HG03378 (cell line): ENCODE measurements at regions not wholly inside any gene's neighbourhood (a gene's known extent, or its start where the extent isn't known, plus 50 kb on each side); places are given as distances from the start of the nearest gene placed in this dataset.
"Not testable (repeated sequence)": the region's sequence is repeated elsewhere in the genome, so short reads cannot be mapped to it uniquely, and the experiment has no call there.

Experiments used
- ATAC-seq: cut with Tn5 transposase; IDR thresholded peaks from one replicate; pipeline ENCODE4 v1.9.1; 2021; ENCODE audit warnings: mild to moderate bottlenecking, moderate library complexity; ENCODE audit not compliant: unreplicated experiment

DNA sequence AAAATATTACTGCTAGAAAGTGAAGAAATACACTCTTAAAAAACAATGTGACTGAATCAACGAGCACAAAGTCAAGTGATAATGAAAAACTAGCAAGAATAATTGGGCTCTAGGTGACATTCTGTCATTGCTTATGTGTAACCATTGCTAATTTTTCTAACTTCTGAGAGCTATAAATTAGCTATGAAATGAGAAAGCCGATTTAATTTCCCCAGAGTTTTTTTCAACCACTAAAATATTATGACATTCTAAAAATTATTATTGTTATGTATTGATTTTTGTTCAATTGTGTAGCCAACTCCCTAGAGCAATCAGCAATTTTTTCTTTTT lies 458.6 kb upstream of the ATXN8OS start:
- no peak for ATAC-seq

DNA sequence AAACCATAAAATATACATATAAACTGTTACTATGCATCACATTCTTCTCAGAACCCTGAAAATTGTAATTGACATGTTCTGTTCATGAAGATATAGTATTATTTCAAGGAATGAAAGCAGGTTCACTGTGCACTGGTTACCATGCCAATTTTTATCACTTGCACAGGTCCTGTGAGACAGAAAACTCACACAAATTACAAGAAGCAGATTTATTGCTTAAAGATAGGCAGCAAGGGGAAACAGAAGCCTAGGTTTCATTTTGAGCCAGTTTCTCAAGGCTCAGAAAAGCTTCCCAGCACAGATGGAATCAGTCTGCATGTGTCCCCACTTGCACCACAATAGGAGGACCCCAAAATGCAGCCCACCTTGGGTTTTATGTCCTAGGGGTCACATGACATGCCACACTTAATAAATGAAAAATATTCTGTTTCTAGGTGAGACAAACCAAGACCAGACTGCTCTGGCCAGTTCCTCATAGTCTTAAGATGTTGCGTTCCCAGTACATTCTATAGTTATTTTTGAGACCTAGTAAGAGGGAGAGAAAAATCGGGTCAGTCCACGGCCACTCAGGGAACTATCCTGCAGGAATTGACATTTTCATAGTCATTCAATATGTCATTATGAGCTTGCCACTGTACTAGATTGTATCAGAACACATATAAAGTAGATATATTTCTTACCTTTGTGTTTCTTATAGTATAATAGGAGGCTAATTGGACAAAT lies 459.1 kb upstream of the ATXN8OS start:
- no peak for ATAC-seq

DNA sequence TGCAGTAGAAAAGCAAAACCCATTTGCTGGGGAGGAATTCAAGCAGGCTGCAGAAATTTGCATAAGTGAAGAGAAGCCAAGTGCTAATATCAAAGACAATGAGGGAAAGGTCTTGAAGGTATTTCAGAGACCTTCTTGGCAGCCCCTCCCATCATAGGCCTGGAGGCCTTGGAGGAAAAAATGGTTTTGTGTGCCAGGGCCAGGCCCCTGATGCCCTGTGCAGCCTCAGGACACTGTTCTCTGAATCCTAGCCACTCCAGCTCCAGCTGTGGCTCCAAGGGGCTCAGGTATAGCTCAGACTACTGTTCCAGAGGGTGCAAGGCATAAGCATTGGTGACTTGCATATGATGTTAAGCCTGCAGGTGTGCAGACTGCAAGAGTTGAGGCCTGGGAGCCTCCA lies 463.2 kb upstream of the ATXN8OS start:
- ATAC-seq, result no peak

DNA sequence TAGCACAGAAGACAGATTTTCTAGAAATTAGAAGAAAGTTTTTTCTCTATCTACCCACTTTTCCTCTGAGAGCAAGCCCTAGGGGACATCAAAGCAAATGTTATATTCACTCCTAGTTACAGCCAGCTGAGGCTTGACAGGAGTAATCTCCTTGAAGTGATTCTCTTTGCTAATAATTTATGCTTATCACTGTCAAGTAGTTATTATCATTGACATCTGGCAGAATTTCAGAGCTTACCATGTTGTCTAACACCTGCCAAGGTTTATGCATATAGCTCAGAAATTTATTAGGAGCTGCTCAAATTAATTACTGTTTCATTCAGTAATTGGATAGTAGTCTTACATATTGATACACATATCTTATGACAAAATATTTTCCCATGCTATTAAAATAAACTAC lies 465.9 kb upstream of the ATXN8OS start:
- no peak for ATAC-seq

DNA sequence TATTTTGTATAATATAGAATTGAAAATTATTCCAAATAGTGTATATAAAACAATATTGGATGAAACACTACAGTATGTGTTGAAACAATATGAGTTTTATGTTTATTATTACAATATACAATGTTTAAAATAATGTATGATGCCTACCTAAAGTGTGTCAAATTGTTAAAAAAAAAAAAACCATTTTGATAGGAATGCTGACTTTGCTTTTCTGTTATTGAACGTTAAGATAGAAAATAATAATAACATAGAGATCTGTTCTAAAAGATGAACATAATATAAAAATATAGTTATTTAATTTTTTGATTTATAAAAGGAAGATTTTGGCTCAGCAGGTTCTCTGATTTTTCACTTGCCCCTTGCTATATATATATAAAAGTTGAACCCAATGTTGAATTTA lies 474.6 kb upstream of the ATXN8OS start:
- ATAC-seq, result no peak

DNA sequence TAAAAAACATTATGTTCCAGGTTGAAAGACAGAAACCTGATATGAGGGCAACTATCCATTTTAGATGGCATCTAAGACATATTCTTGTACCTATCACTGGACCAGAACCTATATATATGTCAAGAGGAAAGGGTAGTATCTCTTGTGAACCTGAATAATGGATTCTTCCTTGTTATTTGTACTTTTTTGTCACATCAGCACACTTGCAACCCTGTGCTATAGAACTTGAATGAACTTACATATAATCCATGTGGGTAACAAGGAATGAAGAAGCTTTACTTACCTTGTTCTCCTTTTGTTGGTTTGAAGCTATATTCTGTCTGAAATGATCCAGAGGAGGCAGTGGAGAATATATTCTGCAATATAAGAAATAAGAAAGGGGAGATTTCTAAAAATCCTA lies 483.7 kb upstream of the ATXN8OS start:
- no peak for ATAC-seq

DNA sequence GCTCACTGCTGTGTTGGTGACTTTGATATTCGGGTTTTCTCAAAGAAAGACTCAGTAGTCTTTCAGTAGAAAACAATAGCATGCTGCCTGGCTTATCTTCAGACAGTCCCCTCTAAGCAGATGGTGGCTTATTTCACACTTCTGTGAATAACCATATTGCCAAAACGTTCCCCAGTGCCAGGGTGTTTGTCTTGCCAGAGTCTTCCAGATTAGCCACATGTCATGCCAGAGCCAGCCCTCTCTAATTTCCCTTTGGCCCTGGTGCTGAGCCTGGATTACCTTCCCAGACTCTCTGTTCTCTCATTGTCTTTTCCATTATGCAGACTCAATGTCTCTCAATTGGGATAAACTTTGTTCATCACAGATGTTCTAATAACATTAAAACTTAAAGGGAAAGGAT lies 488.0 kb upstream of the ATXN8OS start:
- ATAC-seq, result no peak

DNA sequence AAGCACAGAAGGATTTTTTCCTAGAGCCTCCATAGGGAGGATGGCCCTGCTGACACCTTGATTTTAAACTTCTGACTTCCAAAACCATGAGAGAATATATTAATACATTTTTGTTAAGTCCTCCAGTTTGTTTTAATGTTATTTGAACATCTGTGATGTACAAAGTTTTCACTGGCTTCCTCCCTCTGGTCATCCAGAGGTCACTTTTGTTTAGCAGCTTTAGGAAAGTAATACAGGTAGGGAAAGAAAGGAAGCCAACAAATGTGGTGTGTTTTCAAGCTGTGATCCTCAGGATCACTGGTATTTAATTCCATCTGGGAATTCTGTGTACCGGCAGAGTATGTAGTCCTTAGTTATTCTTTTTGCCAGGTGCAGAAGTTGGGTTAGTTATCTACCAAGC lies 488.8 kb upstream of the ATXN8OS start:
- ATAC-seq, result no peak

DNA sequence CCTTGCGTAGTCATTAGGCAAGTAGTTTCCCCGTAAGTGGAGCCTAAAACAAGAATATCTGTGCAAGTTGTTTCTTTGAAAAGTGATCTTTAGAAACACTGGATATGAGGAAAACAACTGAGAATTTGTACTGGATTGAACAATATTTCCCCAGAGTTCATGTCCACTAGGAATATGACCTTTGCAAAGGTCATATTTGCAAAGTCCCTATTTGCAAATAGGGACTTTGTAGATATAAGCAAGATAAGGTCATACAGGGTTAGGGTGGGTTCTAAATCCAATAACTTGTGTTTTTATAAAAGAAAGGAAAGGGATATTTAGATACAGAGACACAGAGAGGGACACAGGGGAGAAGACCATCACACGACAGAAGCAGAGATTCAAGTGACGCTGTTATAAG lies 489.2 kb upstream of the ATXN8OS start:
- ATAC-seq, result no peak

DNA sequence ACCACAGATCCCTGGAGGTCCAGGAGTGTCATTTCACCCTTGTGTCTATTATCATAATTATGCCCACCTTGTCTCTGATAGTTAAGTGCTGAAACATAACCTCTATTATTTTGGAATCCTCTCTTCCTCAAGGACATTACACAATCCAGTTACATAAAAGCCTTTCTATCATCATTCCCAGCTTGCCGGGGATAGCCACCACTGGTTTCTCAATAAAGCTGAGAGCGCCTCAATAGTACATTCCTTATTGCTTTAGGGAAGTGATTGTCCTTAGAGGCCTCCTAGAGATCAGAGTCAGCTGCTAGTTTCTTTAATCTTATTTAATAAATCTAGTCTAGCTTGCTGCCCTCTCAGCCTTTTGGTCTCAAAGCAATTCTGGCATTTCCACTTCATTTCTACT lies 490.0 kb upstream of the ATXN8OS start:
- ATAC-seq, result no peak

DNA sequence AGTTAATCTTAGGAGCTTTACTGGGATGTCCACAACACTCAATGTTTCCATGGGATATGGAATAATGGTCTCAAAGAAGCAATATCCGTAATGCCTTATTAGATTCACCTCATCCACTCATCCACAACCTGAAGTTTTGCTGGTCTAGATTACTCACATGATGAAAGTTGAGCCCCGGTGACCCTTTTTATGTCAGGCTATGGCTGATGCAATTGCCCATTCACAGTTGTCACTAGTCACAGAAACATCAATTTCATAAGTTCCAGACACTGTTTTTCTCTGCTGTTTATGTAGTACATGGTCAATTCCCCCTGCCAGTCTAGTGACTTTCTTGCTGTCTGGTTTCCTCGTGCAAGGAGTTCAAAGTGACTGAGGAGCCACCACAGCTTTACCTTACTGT lies 491.2 kb upstream of the ATXN8OS start:
- ATAC-seq, result no peak

DNA sequence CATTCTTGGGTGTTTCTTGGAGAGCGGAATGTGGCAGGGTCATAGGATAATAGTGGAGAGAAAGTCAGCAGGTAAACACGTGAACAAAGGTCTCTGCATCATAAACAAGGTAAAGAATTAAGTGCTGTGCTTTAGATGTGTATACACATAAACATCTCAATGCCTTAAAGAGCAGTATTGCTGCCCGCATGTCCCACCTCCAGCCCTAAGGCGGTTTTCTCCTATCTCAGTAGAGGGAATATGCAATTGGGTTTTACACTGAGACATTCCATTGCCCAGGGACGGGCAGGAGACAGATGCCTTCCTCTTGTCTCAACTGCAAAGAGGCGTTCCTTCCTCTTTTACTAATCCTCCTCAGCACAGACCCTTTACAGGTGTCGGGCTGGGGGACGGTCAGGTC lies 492.6 kb upstream of the ATXN8OS start:
- not testable (repeated sequence) for ATAC-seq

DNA sequence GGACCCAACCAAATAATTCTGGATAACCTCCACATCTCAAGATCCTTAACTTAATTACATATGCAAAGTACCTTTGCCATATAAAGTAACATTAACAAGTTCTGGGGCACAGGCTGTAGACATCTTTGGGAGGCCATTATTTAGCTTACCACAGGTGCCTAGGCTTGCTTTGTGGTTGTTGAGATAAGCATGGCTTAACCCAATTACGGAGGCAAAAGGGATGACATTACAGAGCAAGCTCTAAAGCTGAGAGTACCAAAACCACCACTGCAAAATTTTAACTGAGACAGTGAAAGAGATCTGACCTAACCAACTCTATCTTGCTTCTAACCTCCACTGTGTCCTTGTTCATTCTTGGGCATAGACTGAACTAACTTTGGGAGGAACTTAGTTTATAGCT lies 502.9 kb upstream of the ATXN8OS start:
- no peak for ATAC-seq

DNA sequence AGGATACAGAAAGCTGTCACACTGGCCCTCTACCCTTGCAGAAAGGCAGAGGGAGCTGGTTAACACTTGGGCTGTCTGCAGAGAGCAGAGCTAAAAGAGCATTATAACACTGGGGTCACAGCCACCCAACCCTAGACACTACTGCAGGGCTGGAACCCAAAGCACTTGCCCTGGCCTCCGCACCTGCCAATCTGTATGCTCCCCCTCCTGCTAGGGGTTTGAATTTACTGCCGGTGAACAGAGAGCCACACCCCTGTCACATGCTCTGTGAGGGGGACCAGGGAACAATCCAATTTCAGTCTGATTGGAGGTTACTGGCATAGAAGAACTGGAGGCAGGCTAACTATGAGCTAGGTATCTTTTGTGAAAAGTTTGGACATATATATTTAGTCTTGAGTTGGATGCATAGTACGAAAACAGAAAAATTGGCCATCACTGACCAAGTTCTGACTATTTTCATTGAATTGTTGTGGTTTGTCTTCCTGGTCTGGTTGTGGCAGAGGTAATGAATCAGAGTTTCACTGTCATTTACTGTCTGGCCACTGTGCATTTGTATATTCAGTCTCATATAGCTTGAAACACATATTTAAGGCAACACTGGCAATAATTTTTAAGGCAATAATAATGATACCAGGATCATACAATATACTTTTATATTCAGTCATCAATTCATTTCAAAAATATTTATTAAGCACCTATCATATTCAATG lies 504.3 kb upstream of the ATXN8OS start:
- no peak for ATAC-seq

DNA sequence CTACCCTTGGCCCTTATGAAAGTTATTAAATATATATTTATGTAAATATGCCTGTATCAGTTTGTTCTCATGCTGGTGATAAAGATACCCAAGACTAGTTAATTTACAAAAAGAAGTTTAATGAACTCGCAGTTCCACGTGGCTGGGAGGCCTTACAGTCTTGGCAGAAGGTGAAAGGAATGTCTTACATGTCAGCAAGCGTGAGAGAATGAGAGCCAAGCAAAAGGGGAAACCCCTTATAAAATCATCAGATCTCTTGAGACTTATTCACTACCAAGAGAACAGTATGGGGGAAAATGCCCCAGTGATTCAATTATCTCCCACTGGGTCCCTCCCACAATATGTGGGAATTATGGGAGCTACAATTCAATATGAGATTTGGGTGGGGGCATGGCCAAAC lies 506.0 kb upstream of the ATXN8OS start:
- no peak for ATAC-seq

DNA sequence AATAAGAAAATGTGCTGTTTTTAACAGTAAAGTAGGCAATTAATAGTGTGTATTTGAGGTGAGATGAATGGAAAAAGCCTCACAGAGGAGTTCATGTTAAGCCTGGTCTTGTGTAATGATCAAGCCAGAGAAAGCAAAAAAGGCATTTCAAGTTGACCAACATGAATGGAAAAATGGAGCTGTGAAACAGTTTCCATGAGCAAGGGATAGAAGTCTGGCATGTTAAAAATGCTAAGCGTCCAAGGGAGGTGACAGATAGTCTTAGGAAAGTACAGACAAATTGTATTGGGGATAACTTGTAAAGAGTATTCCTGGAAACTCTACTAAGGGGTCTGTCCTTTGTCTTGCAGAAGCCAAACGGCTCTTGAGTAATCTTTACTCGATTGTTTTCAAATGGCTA lies 506.8 kb upstream of the ATXN8OS start:
- no peak for ATAC-seq

DNA sequence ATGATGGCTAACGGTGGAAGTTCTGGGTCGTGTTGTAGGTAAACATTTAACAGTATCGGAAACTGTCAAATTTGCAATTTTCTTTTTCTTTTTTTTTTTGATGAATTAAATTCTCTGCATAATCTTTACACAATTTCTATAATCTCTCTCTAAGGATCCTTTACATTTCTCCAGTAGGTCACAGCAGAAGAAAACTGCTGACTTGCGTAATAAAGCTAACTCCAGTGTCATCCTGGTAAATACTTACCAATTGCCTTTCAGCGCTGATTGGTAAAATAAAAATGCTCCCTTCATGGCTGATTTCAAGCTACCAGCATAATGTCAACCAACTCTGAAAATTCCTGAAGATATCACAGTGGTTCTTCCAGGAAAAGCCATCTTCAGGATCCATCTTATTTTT lies 510.5 kb upstream of the ATXN8OS start:
- no peak for ATAC-seq

DNA sequence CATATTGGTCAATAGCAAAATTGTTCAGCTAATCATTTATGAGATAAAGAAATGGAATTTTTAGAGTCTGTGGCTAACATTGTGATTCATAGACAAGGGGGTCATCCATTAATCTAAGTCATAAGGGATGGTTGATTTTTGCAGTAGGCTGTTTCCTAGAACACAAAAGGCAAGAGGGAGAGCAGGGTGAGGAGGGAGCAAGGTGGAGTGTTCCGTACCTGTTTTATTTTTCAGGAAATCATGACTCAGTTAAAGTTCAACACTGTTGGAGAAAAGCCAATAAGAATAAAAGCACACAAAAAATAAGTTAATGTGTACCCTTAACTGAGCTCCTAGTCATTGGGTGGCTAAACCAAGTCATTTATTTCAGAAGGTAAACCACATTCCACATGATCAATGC lies 512.4 kb upstream of the ATXN8OS start:
- no peak for ATAC-seq

DNA sequence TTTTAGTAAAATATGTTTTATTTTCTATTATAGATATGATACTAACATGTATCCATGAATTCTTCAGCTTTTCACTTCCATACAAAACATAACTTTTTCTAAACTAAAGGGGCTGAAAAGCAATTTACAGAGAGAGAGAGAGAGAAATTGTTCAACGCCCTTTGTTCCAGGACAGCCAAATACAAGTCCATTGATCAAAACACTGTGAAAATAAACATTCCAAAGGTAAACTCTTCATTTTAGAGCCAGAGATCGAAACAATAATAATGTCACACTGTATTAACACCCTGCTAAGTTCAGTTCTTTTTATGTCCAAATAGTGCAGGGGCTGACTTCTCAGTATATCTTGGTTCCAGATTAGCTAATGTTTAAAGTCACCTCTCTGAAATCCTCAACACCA lies 516.2 kb upstream of the ATXN8OS start:
- ATAC-seq, result no peak

DNA sequence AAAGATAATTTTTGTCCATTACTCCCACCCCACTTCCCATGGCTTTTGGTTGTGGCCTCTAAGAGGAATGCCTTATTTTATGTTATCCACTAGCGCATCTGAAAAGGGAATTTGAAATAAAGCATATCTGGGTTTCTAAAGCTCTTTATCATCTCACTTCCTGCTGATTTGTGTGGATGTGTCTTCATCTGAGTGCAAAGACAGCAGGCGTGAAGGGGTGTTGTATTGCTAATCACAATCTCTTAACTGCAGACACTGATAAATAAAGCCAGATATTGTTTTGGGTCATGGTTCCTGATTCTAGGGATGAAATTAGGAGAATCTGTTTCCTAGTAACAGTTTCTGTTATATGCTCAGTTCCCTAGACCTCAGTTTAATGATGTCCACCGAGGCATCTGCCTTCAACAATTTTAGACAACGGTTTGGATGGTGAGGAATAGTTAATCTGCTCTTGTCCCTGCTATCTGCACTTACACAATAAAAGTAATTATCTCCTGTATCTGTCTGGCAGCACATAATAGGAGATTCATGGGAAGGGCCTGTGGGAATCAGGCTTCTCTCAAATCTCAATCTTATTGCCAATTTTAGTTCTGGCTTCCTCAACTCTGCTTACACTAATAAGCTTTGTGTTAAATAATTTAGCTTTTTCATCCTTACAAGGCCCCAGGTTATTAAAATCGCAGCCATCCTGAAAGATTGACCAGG lies 517.9 kb upstream of the ATXN8OS start:
- no peak for ATAC-seq

DNA sequence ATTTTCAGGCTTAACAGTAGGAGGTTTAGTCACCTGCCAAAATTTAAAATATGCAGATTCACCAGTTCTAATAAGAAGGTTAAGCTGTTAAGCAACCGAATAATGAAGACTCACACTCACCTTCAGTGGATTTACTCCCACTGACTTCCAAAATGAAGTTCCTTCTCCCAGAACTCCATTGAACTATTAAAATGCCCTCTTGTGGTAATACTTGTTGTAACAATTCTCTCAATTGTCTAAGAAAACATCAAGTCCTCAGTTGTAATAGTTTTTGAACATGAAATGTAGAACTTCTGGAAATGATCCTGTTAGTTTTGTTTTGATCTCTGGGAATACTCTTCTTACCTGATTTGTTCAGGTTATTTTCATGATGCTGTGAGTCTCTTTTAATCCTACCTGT lies 522.0 kb upstream of the ATXN8OS start:
- ATAC-seq, result no peak

DNA sequence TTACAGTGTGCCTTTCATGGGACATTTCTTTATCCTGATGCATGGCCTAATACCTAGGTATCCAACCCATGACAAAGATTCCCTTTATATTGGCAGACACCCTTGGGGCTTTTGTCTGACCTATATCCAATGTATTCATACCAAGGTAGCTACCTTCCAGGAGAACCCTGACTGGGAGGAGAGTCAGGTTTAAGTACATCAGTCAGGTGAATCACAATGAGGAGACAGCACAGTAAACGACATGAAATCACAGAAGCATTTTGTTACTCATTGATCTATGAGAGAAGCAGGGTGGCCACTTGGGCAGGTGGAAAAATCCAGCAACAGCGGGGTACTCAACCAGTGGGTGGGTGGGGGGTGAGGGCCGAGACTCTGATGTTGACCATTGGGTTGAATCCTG lies 527.4 kb upstream of the ATXN8OS start:
- no peak for ATAC-seq
